ENCODE measurements at regions not wholly inside any gene's neighbourhood (a gene's known extent, or its start where the extent isn't known, plus 50 kb on each side); places are given as distances from the start of the nearest gene placed in this dataset.

- H3K36me3 Mint-ChIP-seq, result no peaks in the 10 kb centered on the region
- no peaks in the 10 kb centered on the region for H3K9me3 Mint-ChIP-seq (ENCODE audit: low read depth)
- no peaks in the 10 kb centered on the region for H3K4me1 Mint-ChIP-seq (ENCODE audit: low read depth)
- no peak overlapping the region for H3K27ac Mint-ChIP-seq
- H3K27me3 Mint-ChIP-seq, result no peaks in the 10 kb centered on the region
- H3K4me3 Mint-ChIP-seq, result no peak overlapping the region
Observed at GRCh38 chr2:239609607-239610310, 208.9 kb upstream of the HDAC4 start.

- no peaks in the 10 kb centered on the region for H3K36me3 Mint-ChIP-seq
- H3K4me1 Mint-ChIP-seq (ENCODE audit: low read depth), result no peaks in the 10 kb centered on the region
- no peaks in the 10 kb centered on the region for H3K27me3 Mint-ChIP-seq
- no peaks in the 10 kb centered on the region for H3K9me3 Mint-ChIP-seq (ENCODE audit: low read depth)
- H3K27ac Mint-ChIP-seq, result no peak overlapping the region
- H3K4me3 Mint-ChIP-seq, result no peak overlapping the region
Observed at GRCh38 chr2:239609162-239609561, 208.3 kb upstream of the HDAC4 start.

- Mint-ChIP-seq H3K36me3 (no peaks in the 10 kb centered on the region), H3K4me3 (no peak overlapping the region), H3K4me1 (ENCODE audit: low read depth) (no peaks in the 10 kb centered on the region), H3K9me3 (ENCODE audit: low read depth) (no peaks in the 10 kb centered on the region), H3K27me3 (no peaks in the 10 kb centered on the region), H3K27ac (no peak overlapping the region)
Observed at GRCh38 chr2:239608723-239609122, 207.9 kb upstream of the HDAC4 start.

GRCh38 chr2:239608260-239608659, 207.4 kb upstream of the HDAC4 start:
- Mint-ChIP-seq H3K36me3 (no peaks in the 10 kb centered on the region), H3K9me3 (ENCODE audit: low read depth) (no peaks in the 10 kb centered on the region), H3K4me1 (ENCODE audit: low read depth) (no peaks in the 10 kb centered on the region), H3K27ac (no peak overlapping the region), H3K4me3 (no peak overlapping the region), H3K27me3 (no peaks in the 10 kb centered on the region)

- no peaks in the 10 kb centered on the region for H3K4me1 Mint-ChIP-seq (ENCODE audit: low read depth)
- H3K4me3 Mint-ChIP-seq, result no peak overlapping the region
- H3K27ac Mint-ChIP-seq, result no peak overlapping the region
- H3K36me3 Mint-ChIP-seq, result no peaks in the 10 kb centered on the region
- H3K9me3 Mint-ChIP-seq (ENCODE audit: low read depth), result no peaks in the 10 kb centered on the region
- no peaks in the 10 kb centered on the region for H3K27me3 Mint-ChIP-seq
Observed at GRCh38 chr2:239607517-239608191, 206.8 kb upstream of the HDAC4 start.

GRCh38 chr2:239606741-239607516, 206.1 kb upstream of the HDAC4 start:
- H3K27me3 Mint-ChIP-seq, result no peaks in the 10 kb centered on the region
- H3K27ac Mint-ChIP-seq, result no peak overlapping the region
- H3K36me3 Mint-ChIP-seq, result no peaks in the 10 kb centered on the region
- H3K4me1 Mint-ChIP-seq (ENCODE audit: low read depth), result no peaks in the 10 kb centered on the region
- no peak overlapping the region for H3K4me3 Mint-ChIP-seq
- no peaks in the 10 kb centered on the region for H3K9me3 Mint-ChIP-seq (ENCODE audit: low read depth)

GRCh38 chr2:239605976-239606375, 205.2 kb upstream of the HDAC4 start:
- H3K4me3 Mint-ChIP-seq, result no peak overlapping the region
- H3K27me3 Mint-ChIP-seq, result no peaks in the 10 kb centered on the region
- H3K4me1 Mint-ChIP-seq (ENCODE audit: low read depth), result no peaks in the 10 kb centered on the region
- H3K36me3 Mint-ChIP-seq, result no peaks in the 10 kb centered on the region
- H3K27ac Mint-ChIP-seq, result no peak overlapping the region
- H3K9me3 Mint-ChIP-seq (ENCODE audit: low read depth), result no peaks in the 10 kb centered on the region

GRCh38 chr2:239605409-239605808, 204.6 kb upstream of the HDAC4 start:
- no peaks in the 10 kb centered on the region for H3K36me3 Mint-ChIP-seq
- H3K4me3 Mint-ChIP-seq, result no peak overlapping the region
- no peaks in the 10 kb centered on the region for H3K9me3 Mint-ChIP-seq (ENCODE audit: low read depth)
- H3K27ac Mint-ChIP-seq, result no peak overlapping the region
- H3K27me3 Mint-ChIP-seq, result no peaks in the 10 kb centered on the region
- H3K4me1 Mint-ChIP-seq (ENCODE audit: low read depth), result no peaks in the 10 kb centered on the region

GRCh38 chr2:239604861-239605260, 204.0 kb upstream of the HDAC4 start:
- Mint-ChIP-seq H3K27me3 (no peaks in the 10 kb centered on the region), H3K27ac (no peak overlapping the region)

GRCh38 chr2:239603411-239604356, 202.9 kb upstream of the HDAC4 start:
- H3K27me3 Mint-ChIP-seq, result no peaks in the 10 kb centered on the region
- no peaks in the 10 kb centered on the region for H3K4me1 Mint-ChIP-seq (ENCODE audit: low read depth)
- H3K36me3 Mint-ChIP-seq, result no peaks in the 10 kb centered on the region
- H3K4me3 Mint-ChIP-seq, result no peak overlapping the region
- H3K9me3 Mint-ChIP-seq (ENCODE audit: low read depth), result no peaks in the 10 kb centered on the region
- H3K27ac Mint-ChIP-seq, result no peak overlapping the region

More at GRCh38 chr2:239604861-239605260, 204.0 kb upstream of the HDAC4 start:
- no peaks in the 10 kb centered on the region for H3K9me3 Mint-ChIP-seq (ENCODE audit: low read depth)
- H3K4me3 Mint-ChIP-seq, result no peak overlapping the region
- no peaks in the 10 kb centered on the region for H3K4me1 Mint-ChIP-seq (ENCODE audit: low read depth)
- H3K36me3 Mint-ChIP-seq, result no peaks in the 10 kb centered on the region

- H3K4me1 Mint-ChIP-seq (ENCODE audit: low read depth), result no peaks in the 10 kb centered on the region
- no peaks in the 10 kb centered on the region for H3K27me3 Mint-ChIP-seq
- H3K36me3 Mint-ChIP-seq, result no peaks in the 10 kb centered on the region
- no peak overlapping the region for H3K27ac Mint-ChIP-seq
- no peaks in the 10 kb centered on the region for H3K9me3 Mint-ChIP-seq (ENCODE audit: low read depth)
- no peak overlapping the region for H3K4me3 Mint-ChIP-seq
Observed at GRCh38 chr2:239602290-239603282, 201.8 kb upstream of the HDAC4 start.

GRCh38 chr2:239601880-239602279, 201.1 kb upstream of the HDAC4 start:
- no peak overlapping the region for H3K4me3 Mint-ChIP-seq
- no peaks in the 10 kb centered on the region for H3K36me3 Mint-ChIP-seq
- no peaks in the 10 kb centered on the region for H3K27me3 Mint-ChIP-seq
- no peak overlapping the region for H3K27ac Mint-ChIP-seq
- H3K4me1 Mint-ChIP-seq (ENCODE audit: low read depth), result no peaks in the 10 kb centered on the region
- H3K9me3 Mint-ChIP-seq (ENCODE audit: low read depth), result no peaks in the 10 kb centered on the region

GRCh38 chr2:239601201-239601851, 200.5 kb upstream of the HDAC4 start:
- H3K36me3 Mint-ChIP-seq, result no peaks in the 10 kb centered on the region
- H3K4me1 Mint-ChIP-seq (ENCODE audit: low read depth), result no peaks in the 10 kb centered on the region
- no peak overlapping the region for H3K27ac Mint-ChIP-seq
- H3K4me3 Mint-ChIP-seq, result no peak overlapping the region
- H3K27me3 Mint-ChIP-seq, result no peaks in the 10 kb centered on the region
- H3K9me3 Mint-ChIP-seq (ENCODE audit: low read depth), result no peaks in the 10 kb centered on the region
